Stimulated activated CD4-positive, alpha-beta T cell treated with anti-CD3 and anti-CD28 coated beads, Interleukin-15, amount 100 ng/mL, for 48 hours (primary cell): ENCODE measurements at regions not wholly inside any gene's neighbourhood (a gene's known extent, or its start where the extent isn't known, plus 50 kb on each side); places are given as distances from the start of the nearest gene placed in this dataset.

ENCODE experiments used
- DNase-seq, 2 donors: peaks; one replicate each; pipeline ENCODE4 v3.0.0-alpha.2; 2020; ENCODE audit warnings: low read depth in 2 of 2

DNA sequence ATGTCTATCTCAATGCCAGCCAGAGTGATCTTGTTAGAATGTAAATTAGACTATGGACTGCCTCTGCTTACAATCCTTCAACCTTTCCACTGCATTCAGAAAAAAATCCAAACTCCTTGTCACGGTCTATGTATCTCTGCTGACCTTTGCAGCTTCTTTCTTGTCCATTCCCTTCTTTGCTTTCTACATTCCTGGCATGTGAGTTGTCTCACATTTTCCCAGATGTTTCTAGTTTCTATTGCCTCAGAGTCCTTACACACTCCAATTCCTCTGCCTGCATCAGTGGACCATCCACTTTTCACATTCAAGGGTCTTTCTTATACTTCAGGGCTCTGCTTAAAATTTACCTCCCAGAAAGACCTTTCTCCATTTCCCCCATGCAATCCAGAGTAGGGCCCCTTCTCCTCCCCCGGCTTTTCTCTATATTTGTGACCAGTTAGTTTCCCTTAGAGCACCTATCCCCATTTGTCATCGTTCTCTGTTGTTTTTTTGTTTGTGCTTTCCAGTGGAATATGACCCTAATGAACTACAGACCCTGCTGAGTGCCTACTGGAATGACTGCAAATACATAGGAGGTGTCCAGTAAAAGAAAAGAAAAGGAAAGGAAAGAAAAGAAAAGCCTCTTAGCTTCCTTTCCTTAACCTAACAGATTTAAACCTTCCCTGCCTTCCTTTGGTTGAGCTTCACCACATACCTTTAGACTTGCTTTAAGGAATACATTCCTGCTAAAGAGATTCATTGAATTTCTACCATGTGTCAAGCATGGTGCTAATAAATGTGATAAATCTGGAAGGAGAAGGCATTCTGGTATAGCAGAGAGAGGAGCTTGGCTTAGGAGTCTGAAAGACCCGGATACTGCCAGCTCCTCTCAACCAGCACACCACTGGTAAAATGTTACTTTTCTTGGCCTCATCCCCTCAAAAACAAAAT, 102.0 kb downstream of the DIRAS3 start:
- no peak for DNase-seq

DNA sequence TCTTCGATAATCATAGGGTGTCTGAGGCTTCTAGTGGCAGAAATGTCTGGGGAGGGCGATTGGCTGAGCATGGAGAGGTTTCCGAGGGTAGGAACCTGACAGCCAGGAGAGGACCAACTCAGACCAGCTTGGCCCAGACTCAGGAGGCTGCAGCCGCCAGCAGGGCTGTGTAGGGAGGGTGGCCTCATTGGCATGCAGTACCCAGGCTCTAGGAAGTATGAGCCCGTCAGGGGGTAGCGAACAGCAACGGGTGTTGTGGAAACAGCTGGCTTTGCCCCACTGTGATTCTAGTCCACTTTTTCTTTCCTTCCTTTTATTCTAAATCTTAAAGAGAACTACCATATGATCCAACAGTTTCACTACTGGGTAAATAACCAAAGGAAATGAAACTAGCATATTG, 103.3 kb downstream of the DIRAS3 start:
- DNase-seq, result no peak

DNA sequence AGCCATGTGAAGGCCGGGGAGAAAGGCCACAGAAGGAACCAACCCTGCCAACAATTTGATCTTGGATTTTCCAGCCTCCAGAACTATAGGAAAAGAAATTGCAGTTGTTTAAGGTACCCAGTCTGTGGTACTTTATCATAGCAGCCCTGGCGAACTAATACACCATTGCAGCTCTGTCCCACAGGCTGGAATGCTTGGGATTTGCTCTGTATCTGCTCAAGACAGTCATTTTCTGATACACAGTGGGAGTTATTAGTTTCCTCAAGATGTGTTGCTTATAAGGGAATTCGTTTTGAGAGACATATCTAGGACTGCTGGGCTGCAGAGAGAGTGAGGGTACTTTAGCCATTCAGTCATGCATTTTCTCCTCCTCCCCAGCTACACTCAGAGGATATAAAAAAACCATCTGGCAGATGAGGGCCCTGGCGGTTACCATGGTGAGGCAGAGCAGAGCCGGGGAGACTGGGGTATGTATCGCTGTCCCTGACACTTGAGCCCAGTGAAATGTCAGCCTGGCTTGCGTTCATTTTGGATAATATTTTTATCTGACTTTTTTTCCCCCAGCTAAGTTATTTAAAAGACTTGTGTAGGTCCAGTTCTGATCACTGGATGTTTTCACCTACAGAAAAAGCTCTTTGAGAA, 104.6 kb downstream of the DIRAS3 start:
- DNase-seq, result no peak

DNA sequence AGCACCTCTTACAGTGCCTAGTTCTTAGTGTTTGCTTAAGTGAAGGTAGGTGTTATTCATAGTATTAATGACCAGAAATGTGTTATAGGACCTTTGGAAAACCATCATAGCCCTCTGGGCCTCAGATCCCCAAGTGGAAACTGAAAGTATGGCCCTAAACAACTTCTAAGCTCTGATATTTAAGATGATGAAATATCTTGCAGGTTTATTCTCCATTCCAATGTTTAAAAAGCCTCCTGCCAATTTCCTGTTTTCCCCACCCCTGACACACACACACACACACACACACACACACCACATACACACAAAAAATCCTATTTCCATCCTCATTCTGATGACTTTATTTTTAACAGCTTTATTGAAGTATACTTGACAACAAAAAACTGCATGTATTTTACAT, 108.2 kb downstream of the DIRAS3 start:
- DNase-seq, result no peak

GRCh38 chr1:67941746-67942145, 108.5 kb upstream of the GNG12 start:
- no peak for DNase-seq

DNA sequence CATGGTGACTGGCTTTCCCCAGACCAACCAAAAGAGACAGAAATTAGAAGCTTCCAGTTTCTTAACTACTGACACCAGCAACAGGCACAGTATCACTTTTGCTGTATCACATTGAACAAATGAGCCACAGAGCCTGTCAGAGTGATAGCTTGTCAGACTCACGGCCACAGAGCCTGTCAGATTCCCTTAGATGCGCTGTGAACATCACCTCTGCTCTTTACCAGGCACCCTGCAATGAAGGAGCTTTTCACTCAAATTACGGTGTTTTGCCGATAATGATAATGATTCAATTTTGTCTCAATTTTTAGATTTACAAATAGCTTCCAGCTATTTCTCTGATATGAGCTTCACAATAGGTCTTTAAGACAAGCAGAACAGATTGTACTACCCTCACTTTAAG, 107.9 kb upstream of the GNG12 start:
- DNase-seq, result no peak

- DNase-seq, result no peak
Observed at GRCh38 chr1:67939942-67940341, 106.7 kb upstream of the GNG12 start.

- no peak for DNase-seq
Observed at GRCh38 chr1:67939186-67939743, 106.0 kb upstream of the GNG12 start.

GRCh38 chr1:67937651-67938050, 104.4 kb upstream of the GNG12 start:
- DNase-seq, result no peak

DNA sequence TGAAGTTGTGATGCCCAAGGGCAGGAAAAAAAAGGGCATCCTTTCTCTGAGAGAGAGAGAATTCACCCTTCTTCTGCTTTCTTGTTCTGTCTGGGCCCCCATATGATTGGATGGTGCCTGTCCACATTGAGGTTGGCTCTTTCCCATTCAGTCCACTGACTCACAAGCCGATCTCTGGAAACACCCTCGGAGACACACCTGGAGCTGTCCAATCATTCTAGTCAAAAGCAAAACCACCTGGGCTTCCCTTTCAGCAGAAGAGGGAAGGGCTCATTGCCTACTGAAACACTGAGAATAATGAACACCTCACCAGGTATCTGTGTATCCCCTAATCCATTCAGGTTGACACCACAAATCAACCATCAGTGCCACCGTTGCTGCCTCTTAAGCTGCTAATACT, 103.7 kb upstream of the GNG12 start:
- DNase-seq, result no peak

GRCh38 chr1:67935560-67935959, 102.3 kb upstream of the GNG12 start:
- no peak for DNase-seq

GRCh38 chr1:67931198-67931597, 97.9 kb upstream of the GNG12 start:
- DNase-seq, result no peak

- no peak for DNase-seq
Observed at GRCh38 chr1:67923074-67923473, 89.8 kb upstream of the GNG12 start.

DNA sequence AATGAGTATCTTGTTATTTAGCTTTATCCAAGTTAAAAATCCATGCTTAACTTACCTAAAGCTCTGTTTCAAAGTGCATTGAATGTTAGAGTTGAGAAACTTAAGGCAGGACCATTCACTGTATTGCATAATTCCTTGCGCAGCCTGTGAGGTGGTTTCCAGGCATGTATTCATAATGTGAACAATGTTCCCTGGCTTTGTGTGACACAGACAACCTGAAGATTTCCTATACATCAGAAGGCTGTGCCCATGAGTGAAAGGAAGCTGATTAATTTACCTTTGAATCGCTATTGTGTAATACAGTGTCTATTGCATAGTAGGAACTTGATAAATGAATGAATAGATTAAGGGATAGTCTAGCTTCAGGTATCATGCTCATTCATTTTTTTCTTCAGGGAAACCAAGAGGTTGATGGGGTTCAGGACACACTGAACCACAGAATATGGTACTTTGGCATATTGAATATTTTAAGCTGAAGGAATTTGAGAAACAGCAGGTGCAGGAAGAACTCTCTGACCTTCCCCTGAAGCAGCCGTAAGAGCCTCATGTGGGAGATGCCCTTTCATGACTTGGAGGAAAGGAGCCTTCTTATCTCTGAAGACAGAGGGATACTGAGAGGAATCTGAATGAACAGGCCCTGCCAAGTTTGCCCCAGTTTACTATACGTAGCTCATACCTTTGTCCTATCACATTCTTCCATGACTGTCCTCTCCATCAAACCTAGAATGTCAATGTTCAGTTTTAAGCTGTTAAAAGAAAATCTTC, 88.6 kb upstream of the GNG12 start:
- no peak for DNase-seq

DNA sequence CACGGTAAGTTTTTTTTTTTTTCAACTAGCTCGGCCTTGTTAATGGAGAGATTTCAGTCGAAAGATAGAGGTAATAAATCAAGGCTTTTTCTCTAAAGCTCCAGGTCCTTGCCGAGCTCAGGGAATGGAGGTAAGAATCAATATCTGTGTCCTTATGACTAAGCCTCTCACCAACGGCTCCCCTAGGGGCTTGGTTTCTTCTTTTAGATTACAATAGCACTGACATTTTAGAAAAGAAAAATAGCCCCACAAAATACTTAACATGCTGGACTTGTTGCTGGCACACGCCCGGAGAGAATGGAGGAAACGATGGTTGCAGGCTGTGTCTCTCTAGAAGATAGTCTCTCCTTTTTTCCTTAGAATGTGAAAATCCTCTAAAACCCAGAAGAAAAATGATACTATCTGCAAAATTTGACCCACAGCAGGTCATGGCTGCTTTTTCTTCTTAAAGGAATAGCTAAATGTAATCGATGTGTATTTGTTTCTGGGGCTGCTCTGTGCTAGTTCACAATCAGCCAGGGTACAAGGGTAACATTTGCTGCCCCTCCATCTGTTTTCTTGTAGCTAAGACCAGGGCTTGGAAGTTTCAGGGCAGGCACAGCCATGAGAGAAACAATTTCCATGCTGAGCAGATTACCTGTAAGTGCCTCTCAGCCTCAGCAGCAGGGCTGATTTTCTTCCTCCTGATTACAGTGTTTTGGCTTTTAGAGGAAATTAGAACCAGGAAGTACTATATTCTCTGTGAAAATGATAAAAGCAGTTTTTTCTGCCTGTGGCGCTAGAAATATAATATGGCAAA, 86.2 kb upstream of the GNG12 start:
- no peak for DNase-seq

DNA sequence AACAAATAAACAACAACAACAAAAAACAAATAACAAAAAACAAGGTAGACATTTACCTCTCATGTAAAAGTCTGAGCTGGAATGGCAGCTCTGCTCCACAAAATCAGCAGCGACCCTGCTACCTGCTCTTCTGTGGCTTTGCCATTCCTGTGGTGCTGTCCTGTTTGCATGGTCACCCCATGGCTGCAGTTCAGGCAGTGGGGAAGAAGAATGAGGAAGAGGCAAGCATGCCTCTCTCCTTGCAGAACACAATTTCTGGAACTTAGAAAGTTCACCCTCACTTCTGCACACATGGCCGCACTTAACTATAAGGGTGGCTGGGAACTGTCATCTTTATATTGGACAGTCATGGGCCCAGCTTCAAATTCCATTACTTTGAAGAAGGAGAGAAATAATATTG, 84.8 kb upstream of the GNG12 start:
- no peak for DNase-seq

DNA sequence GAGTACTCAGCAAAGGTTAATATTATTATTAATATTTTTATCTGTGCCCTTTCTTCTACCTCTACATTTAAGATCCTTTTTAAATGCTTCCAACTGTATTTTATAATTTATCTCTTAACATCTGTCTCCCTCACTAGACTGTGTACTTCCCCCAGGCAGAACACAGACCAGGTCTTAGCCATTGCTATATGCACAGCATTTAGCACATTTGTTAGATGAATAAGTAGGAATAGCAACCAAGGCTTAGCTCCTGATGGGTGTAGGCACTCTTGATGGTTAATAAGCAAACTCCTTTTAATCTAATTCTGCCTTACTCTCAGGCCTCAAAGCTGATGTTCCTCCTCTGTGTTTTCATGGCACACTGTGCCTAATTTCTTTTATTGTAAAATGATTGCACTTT, 83.7 kb upstream of the GNG12 start:
- DNase-seq, result no peak

- DNase-seq, result no peak
Observed at GRCh38 chr1:67916140-67916886, 83.0 kb upstream of the GNG12 start.

DNA sequence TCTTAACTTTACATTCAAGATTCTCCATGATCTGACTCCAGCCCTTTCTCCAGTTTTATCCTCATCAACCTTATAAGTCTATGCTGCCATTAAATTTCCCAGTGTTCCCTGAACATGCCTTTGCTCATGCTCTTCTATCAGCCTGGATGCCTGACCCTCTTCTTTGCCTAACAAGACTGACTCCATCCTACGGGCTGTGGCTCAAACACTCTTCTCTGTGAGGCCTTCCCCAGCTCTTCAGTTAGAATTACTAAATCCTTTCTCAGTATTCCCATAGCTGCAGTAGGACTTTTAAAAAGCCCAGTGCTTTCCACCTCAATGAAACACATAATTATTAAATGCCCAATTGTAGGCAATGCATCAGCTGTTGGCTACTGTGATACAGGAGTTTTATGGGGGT, 76.5 kb upstream of the GNG12 start:
- no peak for DNase-seq

GRCh38 chr1:67908250-67908936, 75.1 kb upstream of the GNG12 start:
- DNase-seq, result no peak
